ENCODE measurements at regions not wholly inside any gene's neighbourhood (a gene's known extent, or its start where the extent isn't known, plus 50 kb on each side); places are given as distances from the start of the nearest gene placed in this dataset.

DNA sequence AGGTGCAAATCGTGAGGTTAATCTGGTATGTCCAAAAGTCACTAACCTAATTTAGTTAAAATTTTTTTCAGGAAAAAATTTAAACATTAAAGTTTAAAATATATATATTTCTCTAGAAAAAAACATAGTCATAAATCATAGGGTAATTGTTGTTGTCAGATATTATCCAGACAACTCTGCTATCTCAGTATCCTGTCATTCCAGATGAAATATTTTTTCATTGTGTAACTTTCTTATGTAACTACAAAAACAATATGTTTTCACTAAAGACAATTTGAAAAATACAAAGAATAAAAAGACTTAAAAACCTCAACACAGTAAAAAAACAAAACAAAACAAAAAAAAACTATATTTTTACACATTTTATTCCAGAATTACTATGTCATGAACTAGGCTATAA lies 57.6 kb downstream of the TENT5A start:
- TF ChIP-seq, protein P1, sequence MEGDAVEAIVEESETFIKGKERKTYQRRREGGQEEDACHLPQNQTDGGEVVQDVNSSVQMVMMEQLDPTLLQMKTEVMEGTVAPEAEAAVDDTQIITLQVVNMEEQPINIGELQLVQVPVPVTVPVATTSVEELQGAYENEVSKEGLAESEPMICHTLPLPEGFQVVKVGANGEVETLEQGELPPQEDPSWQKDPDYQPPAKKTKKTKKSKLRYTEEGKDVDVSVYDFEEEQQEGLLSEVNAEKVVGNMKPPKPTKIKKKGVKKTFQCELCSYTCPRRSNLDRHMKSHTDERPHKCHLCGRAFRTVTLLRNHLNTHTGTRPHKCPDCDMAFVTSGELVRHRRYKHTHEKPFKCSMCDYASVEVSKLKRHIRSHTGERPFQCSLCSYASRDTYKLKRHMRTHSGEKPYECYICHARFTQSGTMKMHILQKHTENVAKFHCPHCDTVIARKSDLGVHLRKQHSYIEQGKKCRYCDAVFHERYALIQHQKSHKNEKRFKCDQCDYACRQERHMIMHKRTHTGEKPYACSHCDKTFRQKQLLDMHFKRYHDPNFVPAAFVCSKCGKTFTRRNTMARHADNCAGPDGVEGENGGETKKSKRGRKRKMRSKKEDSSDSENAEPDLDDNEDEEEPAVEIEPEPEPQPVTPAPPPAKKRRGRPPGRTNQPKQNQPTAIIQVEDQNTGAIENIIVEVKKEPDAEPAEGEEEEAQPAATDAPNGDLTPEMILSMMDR (IDR thresholded peaks at IDR 0.05) = no peak
- H3K9me3 ChIP-seq = no peaks in the 10 kb centered on the region
- H3K4me3 ChIP-seq = no peak overlapping the region
- H3K36me3 ChIP-seq = no peaks in the 10 kb centered on the region
- intact Hi-C loops (cut with DNase I) = no loop called here
- no peak for ATAC-seq
- H3K4me1 ChIP-seq = no peaks in the 10 kb centered on the region
- no peak for DNase-seq
- H3K27ac ChIP-seq = no peak overlapping the region
- no peaks in the 10 kb centered on the region for H3K27me3 ChIP-seq

DNA sequence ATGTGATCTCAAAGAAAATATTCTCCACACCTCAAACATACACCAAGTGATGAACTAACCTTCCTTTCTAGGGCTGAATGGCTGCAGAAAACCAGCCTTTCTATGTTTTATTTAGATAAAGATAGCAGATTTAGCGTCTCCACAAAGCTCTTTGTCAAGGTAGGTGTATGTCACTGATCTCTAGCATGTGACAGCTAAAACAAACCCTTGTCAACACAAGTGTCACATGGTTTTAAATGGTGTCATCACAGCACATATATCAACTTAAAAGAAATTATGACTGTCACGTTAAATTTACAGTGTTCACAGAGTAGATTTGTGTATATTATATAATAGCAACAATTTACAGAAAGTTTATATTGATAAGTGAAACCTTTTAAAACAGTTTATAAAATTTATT lies 58.3 kb downstream of the TENT5A start:
- no peaks in the 10 kb centered on the region for H3K36me3 ChIP-seq
- H3K9me3 ChIP-seq = no peaks in the 10 kb centered on the region
- TF ChIP-seq, protein P1 (IDR thresholded peaks at IDR 0.05) = no peak
- DNase-seq (no peak), ATAC-seq (no peak)
- H3K27ac ChIP-seq = no peak overlapping the region
- no peaks in the 10 kb centered on the region for H3K4me1 ChIP-seq
- H3K27me3 ChIP-seq = no peaks in the 10 kb centered on the region
- H3K4me3 ChIP-seq = no peak overlapping the region
- intact Hi-C loops (cut with DNase I) = no loop called here

DNA sequence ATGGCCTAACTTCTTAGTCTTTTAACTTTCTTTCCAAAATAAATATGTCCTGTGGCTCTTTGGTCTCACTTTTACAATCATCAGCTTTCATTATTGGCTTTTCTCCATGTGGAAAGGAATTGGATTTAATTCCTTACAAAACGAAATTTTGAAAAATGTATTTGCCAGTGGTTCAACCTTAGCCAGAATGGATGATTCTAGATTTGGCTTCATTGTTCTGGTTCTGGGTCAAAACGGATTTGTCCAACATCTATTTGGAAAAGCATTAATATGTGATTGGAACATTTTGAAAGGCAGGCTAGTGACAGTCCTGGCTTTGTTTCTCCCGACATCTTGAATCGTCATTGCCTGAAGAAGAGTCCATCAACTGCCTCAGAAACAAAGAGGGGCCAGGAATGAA lies 59.2 kb downstream of the TENT5A start:
- no peaks in the 10 kb centered on the region for H3K9me3 ChIP-seq
- intact Hi-C loops (cut with DNase I) = no loop called here
- ATAC-seq (no peak), DNase-seq (no peak)
- TF ChIP-seq, protein P1 (IDR thresholded peaks at IDR 0.05) = no peak
- H3K4me3 ChIP-seq = no peak overlapping the region
- H3K27ac ChIP-seq = no peak overlapping the region
- no peaks in the 10 kb centered on the region for H3K27me3 ChIP-seq
- H3K36me3 ChIP-seq = no peaks in the 10 kb centered on the region
- H3K4me1 ChIP-seq = no peaks in the 10 kb centered on the region

DNA sequence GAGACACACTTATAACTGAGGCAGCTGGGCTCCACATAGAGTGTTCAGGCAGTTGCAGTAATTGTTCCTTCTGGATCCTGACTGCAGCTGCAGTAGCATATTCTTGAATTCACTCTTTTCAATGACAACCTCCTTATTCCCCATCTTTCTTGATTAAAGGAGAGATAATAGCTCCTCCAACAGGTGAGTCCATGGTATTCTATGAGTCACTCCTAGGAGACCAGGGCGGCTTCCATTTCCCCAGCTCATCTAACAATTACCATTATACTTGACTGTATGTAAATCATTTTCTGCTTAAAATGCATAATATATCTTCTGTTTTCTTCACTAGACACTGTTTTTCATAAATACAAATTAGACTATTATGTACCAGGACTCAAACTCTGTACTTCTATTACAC lies 62.4 kb downstream of the TENT5A start:
- intact Hi-C loops (cut with DNase I) = no loop called here
- no peaks in the 10 kb centered on the region for H3K27me3 ChIP-seq
- no peaks in the 10 kb centered on the region for H3K4me1 ChIP-seq
- H3K4me3 ChIP-seq = no peak overlapping the region
- H3K36me3 ChIP-seq = no peaks in the 10 kb centered on the region
- TF ChIP-seq, protein P1 (IDR thresholded peaks at IDR 0.05) = no peak
- DNase-seq = no peak
- no peak overlapping the region for H3K27ac ChIP-seq
- no peaks in the 10 kb centered on the region for H3K9me3 ChIP-seq
- no peak for ATAC-seq

DNA sequence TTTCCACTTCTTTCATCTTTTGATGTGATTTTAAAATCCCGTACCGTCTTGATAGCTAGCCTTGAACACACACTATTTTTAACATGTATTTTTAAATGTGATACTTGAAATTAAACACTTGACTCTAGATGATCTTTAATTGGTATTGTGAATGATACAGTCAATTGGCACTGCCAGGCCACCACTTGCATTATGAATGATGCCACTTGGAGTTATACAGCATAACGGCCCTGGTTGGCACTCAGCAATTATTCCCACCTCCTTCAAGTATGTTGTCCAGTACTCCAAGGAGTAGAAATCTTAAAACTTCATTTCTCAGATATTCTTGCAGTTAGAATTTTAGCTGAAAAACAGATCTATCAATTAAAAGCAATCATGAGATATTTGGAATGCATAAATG lies 62.9 kb downstream of the TENT5A start:
- H3K27ac ChIP-seq = no peak overlapping the region
- intact Hi-C loops (cut with DNase I) = no loop called here
- DNase-seq (no peak), ATAC-seq (no peak)
- TF ChIP-seq, protein P1 (IDR thresholded peaks at IDR 0.05) = no peak
- H3K4me1 ChIP-seq = no peaks in the 10 kb centered on the region
- H3K27me3 ChIP-seq = no peaks in the 10 kb centered on the region
- H3K9me3 ChIP-seq = no peaks in the 10 kb centered on the region
- no peak overlapping the region for H3K4me3 ChIP-seq
- H3K36me3 ChIP-seq = no peaks in the 10 kb centered on the region

DNA sequence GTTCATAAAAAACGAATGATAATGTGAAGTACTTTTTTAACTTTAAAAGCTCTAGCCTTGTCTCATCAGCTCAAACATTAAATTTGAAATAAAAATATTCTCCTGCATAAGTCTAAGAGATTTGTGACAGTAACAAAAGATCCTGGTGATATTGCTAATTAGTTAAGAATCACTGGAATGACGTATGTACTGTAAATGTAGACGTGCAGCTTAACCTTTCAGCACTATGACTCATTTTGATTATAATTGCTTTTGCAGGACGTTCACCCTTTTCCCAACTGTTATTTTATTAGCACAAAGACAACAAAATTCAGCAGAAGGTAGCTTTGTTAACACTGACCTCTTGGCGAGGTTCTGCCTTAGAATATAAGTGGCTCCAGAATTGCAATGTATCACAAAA lies 68.6 kb downstream of the TENT5A start:
- Histone ChIP-seq H3K4me3 (no peak overlapping the region), H3K27ac (no peak overlapping the region), H3K27me3 (no peaks in the 10 kb centered on the region), H3K36me3 (no peaks in the 10 kb centered on the region), H3K4me1 (no peaks in the 10 kb centered on the region), H3K9me3 (no peaks in the 10 kb centered on the region)
- ATAC-seq = no peak
- intact Hi-C loops (cut with DNase I) = no loop called here
- TF ChIP-seq, protein P1 (IDR thresholded peaks at IDR 0.05) = no peak
- DNase-seq = no peak

All from upper lobe of right lung (tissue), 1 donor.